ENCODE measurements at regions not wholly inside any gene's neighbourhood (a gene's known extent, or its start where the extent isn't known, plus 50 kb on each side); places are given as distances from the start of the nearest gene placed in this dataset.

DNA sequence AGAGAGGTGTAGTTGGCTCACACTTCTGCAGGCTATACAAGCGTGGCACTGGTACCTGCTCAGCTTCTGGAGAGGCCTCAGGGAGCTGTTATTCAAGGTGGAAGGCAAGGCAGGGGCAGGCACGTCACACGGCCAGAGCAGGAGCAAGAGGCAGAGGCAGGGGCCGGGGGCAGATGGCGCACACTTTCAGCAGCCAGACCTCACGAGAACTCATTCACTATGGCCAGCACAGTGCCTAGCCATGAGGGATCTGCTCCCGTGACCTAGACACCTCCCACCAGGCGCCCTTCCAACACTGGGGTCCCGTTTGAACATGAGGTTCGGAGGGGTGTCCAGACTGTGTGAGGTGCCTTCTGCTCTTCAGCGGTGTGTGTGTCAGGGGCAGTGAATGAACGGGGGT lies 71.0 kb upstream of the FCN1 start:
- TF ChIP-seq EZH2 (IDR thresholded peaks at IDR 0.05; ENCODE audit: low read depth) = no peak
- TF ChIP-seq, protein P1, sequence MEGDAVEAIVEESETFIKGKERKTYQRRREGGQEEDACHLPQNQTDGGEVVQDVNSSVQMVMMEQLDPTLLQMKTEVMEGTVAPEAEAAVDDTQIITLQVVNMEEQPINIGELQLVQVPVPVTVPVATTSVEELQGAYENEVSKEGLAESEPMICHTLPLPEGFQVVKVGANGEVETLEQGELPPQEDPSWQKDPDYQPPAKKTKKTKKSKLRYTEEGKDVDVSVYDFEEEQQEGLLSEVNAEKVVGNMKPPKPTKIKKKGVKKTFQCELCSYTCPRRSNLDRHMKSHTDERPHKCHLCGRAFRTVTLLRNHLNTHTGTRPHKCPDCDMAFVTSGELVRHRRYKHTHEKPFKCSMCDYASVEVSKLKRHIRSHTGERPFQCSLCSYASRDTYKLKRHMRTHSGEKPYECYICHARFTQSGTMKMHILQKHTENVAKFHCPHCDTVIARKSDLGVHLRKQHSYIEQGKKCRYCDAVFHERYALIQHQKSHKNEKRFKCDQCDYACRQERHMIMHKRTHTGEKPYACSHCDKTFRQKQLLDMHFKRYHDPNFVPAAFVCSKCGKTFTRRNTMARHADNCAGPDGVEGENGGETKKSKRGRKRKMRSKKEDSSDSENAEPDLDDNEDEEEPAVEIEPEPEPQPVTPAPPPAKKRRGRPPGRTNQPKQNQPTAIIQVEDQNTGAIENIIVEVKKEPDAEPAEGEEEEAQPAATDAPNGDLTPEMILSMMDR (conservative IDR thresholded peaks at IDR 0.05) = no peak

Measured in PC-9 (cell line).